Endothelial cell of umbilical vein (primary cell): ENCODE measurements at regions not wholly inside any gene's neighbourhood (a gene's known extent, or its start where the extent isn't known, plus 50 kb on each side); places are given as distances from the start of the nearest gene placed in this dataset.
"Not testable (repeated sequence)": the region's sequence is repeated elsewhere in the genome, so short reads cannot be mapped to it uniquely, and the experiment has no call there.

Experiments used
- CTCF ChIP-seq, 2 donors: IDR thresholded peaks; 1 replicate in 1 of 2; 2 replicates in 1 of 2; pipeline ENCODE4 v1.5.1; 2011; ENCODE audit warnings: low read length in 2 of 2, mild to moderate bottlenecking in 2 of 2, moderate library complexity in 2 of 2, control low read depth in 1 of 2, inconsistent platforms in 1 of 2, low read depth in 1 of 2; ENCODE audit not compliant: insufficient read depth in 1 of 2; ENCODE audit errors: extremely low read depth in 1 of 2
- EZH2 ChIP-seq: IDR thresholded peaks from 2 replicates; pipeline ENCODE4 v1.6.1; 2012; ENCODE audit warnings: borderline replicate concordance, low read depth, mild to moderate bottlenecking, moderate library complexity, low read length, inconsistent platforms; ENCODE audit not compliant: severe bottlenecking
- MYC ChIP-seq: IDR thresholded peaks from one replicate; pipeline ENCODE4 v1.6.1; 2011; ENCODE audit warnings: mild to moderate bottlenecking, low read depth, low read length
- POLR2A ChIP-seq: IDR thresholded peaks from 2 replicates; pipeline ENCODE4 v1.6.1; 2012; ENCODE audit warnings: low read depth, mild to moderate bottlenecking, control low read depth, low read length
- POLR2AphosphoS5 ChIP-seq: IDR thresholded peaks from 2 replicates; pipeline ENCODE4 v1.6.1; 2012; ENCODE audit warnings: low read depth, mild to moderate bottlenecking, control low read depth, low read length, moderate library complexity; ENCODE audit not compliant: insufficient read depth

- TF ChIP-seq CTCF (IDR thresholded peaks at IDR 0.05; ENCODE audit: extremely low read depth in 1 of 2, insufficient read depth in 1 of 2, low read depth in 1 of 2, low read length in 2 of 2); POLR2A; MYC; POLR2AphosphoS5; EZH2: not testable (repeated sequence)
These were observed 115.7 kb upstream of the NR3C1 start for GRCh38 chr5:143519215-143519614.
